DOHH2 (cell line): ENCODE measurements at regions not wholly inside any gene's neighbourhood (a gene's known extent, or its start where the extent isn't known, plus 50 kb on each side); places are given as distances from the start of the nearest gene placed in this dataset.

Experiments used
- H3F3A ChIP-seq: fragments of 200-600 bp; sonication (generic), shearing (Covaris generic); 2 replicates; pipeline ENCODE4 v1.6.0; 2016; ENCODE audit warnings: antibody characterized with exemption, mild to moderate bottlenecking; ENCODE audit not compliant: control insufficient read depth, insufficient read depth
- H3K27ac ChIP-seq: fragments of 200-600 bp; sonication (generic); 2 replicates; pipeline ENCODE4 v1.5.1; 2014; ENCODE audit warnings: low read depth, mild to moderate bottlenecking, low read length, moderate library complexity
- H3K27me3 ChIP-seq: fragments of 200-600 bp; sonication (generic); 2 replicates; pipeline ENCODE4 v1.6.1; 2014; ENCODE audit warnings: mild to moderate bottlenecking, low read length, mixed read lengths; ENCODE audit not compliant: control insufficient read depth
- H3K36me3 ChIP-seq: fragments of 200-600 bp; sonication (generic); 2 replicates; pipeline ENCODE4 v1.6.1; 2014; ENCODE audit warnings: mild to moderate bottlenecking, low read length, moderate library complexity, mixed read lengths; ENCODE audit not compliant: control insufficient read depth
- H3K4me1 ChIP-seq: fragments of 200-600 bp; sonication (generic); 2 replicates; pipeline ENCODE4 v1.6.1; 2014; ENCODE audit warnings: mild to moderate bottlenecking, low read length, mixed read lengths; ENCODE audit not compliant: control insufficient read depth
- H3K4me2 ChIP-seq: fragments of 200-600 bp; sonication (generic); 2 replicates; pipeline ENCODE4 v1.6.0; 2014; ENCODE audit warnings: mild to moderate bottlenecking, low read length, moderate library complexity
- H3K4me3 ChIP-seq: fragments of 200-600 bp; sonication (generic); 2 replicates; pipeline ENCODE4 v1.5.1; 2014; ENCODE audit warnings: mild to moderate bottlenecking, low read length, mixed read lengths
- H3K79me2 ChIP-seq: fragments of 200-600 bp; sonication (generic); 2 replicates; pipeline ENCODE4 v1.6.1; 2014; ENCODE audit warnings: mild to moderate bottlenecking, low read length, mixed read lengths; ENCODE audit not compliant: control insufficient read depth
- H3K9me2 ChIP-seq: fragments of 200-600 bp; sonication (generic); replicated peaks from 2 replicates; pipeline ENCODE4 v1.6.1; 2014; ENCODE audit warnings: mild to moderate bottlenecking, low read length, mixed read lengths; ENCODE audit not compliant: control insufficient read depth
- H3K9me3 ChIP-seq: fragments of 200-600 bp; sonication (generic); 2 replicates; pipeline ENCODE4 v1.6.1; 2014; ENCODE audit warnings: antibody characterized with exemption, low read length, mixed read lengths; ENCODE audit not compliant: control insufficient read depth, insufficient read depth
- H4K20me1 ChIP-seq: fragments of 200-600 bp; sonication (generic); 2 replicates; pipeline ENCODE4 v1.6.0; 2014; ENCODE audit warnings: low read depth, mild to moderate bottlenecking, antibody characterized with exemption, low read length, moderate library complexity; ENCODE audit not compliant: control insufficient read depth, insufficient read depth
- CTCF ChIP-seq: fragments of 200-600 bp; sonication (generic); IDR thresholded peaks from one replicate; pipeline ENCODE4 v1.5.1; 2014; ENCODE audit warnings: antibody characterized with exemption, mild to moderate bottlenecking, low read depth, low read length; ENCODE audit not compliant: poor library complexity, severe bottlenecking
- EZH2phosphoT487 ChIP-seq: fragments of 200-600 bp; sonication (generic); IDR thresholded peaks from 2 replicates; pipeline ENCODE4 v1.6.1; 2017; ENCODE audit warnings: borderline replicate concordance, mild to moderate bottlenecking, antibody characterized with exemption, low read length, moderate library complexity, mixed read lengths

- Histone ChIP-seq H3K4me2 (no peak overlapping the region), H3K9me3 (no peaks in the 10 kb centered on the region), H3K4me3 (no peak overlapping the region), H4K20me1 (no peaks in the 10 kb centered on the region), H3K27me3 (no peaks in the 10 kb centered on the region), H3K27ac (no peak overlapping the region), H3K36me3 (no peaks in the 10 kb centered on the region), H3K79me2 (no peaks in the 10 kb centered on the region), H3F3A (no peaks in the 10 kb centered on the region), H3K9me2 (no peaks in the 10 kb centered on the region), H3K4me1 (no peaks in the 10 kb centered on the region)
- no peak for TF ChIP-seq EZH2phosphoT487
- no peak for TF ChIP-seq CTCF
Measured at GRCh38 chr5:158621391-158621790, 478.3 kb downstream of the EBF1 start.

- no peak for TF ChIP-seq EZH2phosphoT487
- no peak for TF ChIP-seq CTCF
- Histone ChIP-seq H3K79me2 (no peaks in the 10 kb centered on the region), H3K36me3 (no peaks in the 10 kb centered on the region), H3K4me3 (no peak overlapping the region), H3K9me3 (no peaks in the 10 kb centered on the region), H3K27me3 (no peaks in the 10 kb centered on the region), H3K4me1 (peaks cover 7% of the 10 kb centered on the region), H4K20me1 (no peaks in the 10 kb centered on the region), H3K9me2 (no peaks in the 10 kb centered on the region), H3K27ac (no peak overlapping the region), H3F3A (no peaks in the 10 kb centered on the region), H3K4me2 (no peak overlapping the region)
Measured at GRCh38 chr5:158619083-158619788, 480.5 kb downstream of the EBF1 start.

- Histone ChIP-seq H3K4me2 (no peak overlapping the region), H3K36me3 (no peaks in the 10 kb centered on the region), H3F3A (no peaks in the 10 kb centered on the region), H3K9me3 (no peaks in the 10 kb centered on the region), H3K4me3 (no peak overlapping the region), H4K20me1 (no peaks in the 10 kb centered on the region), H3K27me3 (no peaks in the 10 kb centered on the region), H3K27ac (no peak overlapping the region), H3K9me2 (no peaks in the 10 kb centered on the region), H3K79me2 (no peaks in the 10 kb centered on the region), H3K4me1 (peaks cover 7% of the 10 kb centered on the region)
- no peak for TF ChIP-seq CTCF
- no peak for TF ChIP-seq EZH2phosphoT487
Measured at GRCh38 chr5:158618256-158618655, 481.5 kb downstream of the EBF1 start.
